Cardiac fibroblast (primary cell): ENCODE measurements at regions not wholly inside any gene's neighbourhood (a gene's known extent, or its start where the extent isn't known, plus 50 kb on each side); places are given as distances from the start of the nearest gene placed in this dataset.

Experiments
- DNase-seq, 2 donors: peaks; one replicate each; pipeline versions ENCODE4 v3.0.0 to v3.0.0-alpha.2; 2010; ENCODE audit warnings: low read depth in 2 of 2
- H3K4me3 ChIP-seq, 2 donors: replicated peaks in 1 of 2; 1 replicate in 1 of 2; 2 replicates in 1 of 2; pipeline ENCODE4 v1.5.1; 2011; ENCODE audit warnings: low read depth in 2 of 2, low read length in 2 of 2, mild to moderate bottlenecking in 2 of 2, moderate library complexity in 1 of 2
- CTCF ChIP-seq: IDR thresholded peaks from one replicate; pipeline ENCODE4 v1.5.1; 2011; ENCODE audit warnings: low read depth, mild to moderate bottlenecking, low read length, inconsistent platforms

GRCh38 chr4:120144634-120145033 lies 78.0 kb upstream of the MAD2L1 start:
- no peak overlapping the region for H3K4me3 ChIP-seq
- no peak for TF ChIP-seq CTCF
- no peak for DNase-seq

GRCh38 chr4:120144041-120144440 lies 77.4 kb upstream of the MAD2L1 start:
- no peak overlapping the region for H3K4me3 ChIP-seq
- DNase-seq = no peak
- TF ChIP-seq CTCF = no peak

DNA sequence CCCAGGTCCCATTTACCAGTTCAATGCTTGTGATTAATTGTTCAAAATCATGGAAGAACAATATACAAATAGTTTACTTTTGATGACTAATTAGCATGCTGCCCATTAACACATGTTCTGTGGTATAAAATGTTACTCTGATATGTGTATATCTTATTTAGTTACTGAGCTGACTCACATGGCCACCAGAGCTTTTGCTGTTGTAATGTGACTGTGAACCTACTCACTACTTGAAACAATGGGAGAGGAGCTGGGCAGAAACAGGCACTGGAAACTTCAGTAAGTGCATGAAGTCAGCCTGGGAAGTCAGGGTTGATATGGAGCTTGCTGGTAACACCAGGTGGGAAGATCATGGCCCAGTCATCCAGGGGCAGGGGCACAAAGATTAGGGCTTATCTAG lies 72.7 kb upstream of the MAD2L1 start:
- DNase-seq = peak in 1 of 2 donors; percentile 13
- no peak for TF ChIP-seq CTCF
- no peak overlapping the region for H3K4me3 ChIP-seq

GRCh38 chr4:120132935-120133334 lies 66.3 kb upstream of the MAD2L1 start:
- no peak for TF ChIP-seq CTCF
- peak; percentile 2 to 52 for DNase-seq
- no peak overlapping the region for H3K4me3 ChIP-seq

DNA sequence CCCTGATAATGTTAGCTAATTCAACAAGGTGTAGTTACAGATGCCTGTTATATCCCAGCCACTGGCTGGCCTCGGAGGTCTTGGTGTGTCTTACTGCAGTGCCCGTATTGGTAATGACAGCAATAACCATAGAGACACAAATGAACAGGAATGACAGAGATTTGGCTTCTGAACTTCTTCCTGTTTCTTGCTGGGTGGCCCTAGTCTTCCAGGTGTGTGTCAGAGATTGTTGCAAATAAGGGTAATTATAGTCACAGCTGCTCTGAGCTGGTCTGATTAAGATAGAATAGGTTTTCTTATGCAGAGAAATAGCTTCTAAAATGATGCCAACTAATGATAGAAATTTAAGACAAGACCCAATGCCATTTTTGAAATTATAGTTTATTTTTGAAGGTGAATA lies 64.1 kb upstream of the MAD2L1 start:
- no peak overlapping the region for H3K4me3 ChIP-seq
- no peak for DNase-seq
- TF ChIP-seq CTCF = no peak
